HG02938 (cell line): ENCODE measurements at regions not wholly inside any gene's neighbourhood (a gene's known extent, or its start where the extent isn't known, plus 50 kb on each side); places are given as distances from the start of the nearest gene placed in this dataset.
"Not testable (repeated sequence)": the region's sequence is repeated elsewhere in the genome, so short reads cannot be mapped to it uniquely, and the experiment has no call there.

ENCODE experiments used
- ATAC-seq: cut with Tn5 transposase; IDR thresholded peaks from one replicate; pipeline ENCODE4 v1.9.1; 2021; ENCODE audit warnings: mild to moderate bottlenecking, moderate library complexity; ENCODE audit not compliant: unreplicated experiment

- ATAC-seq, result no peak
These were observed 224.5 kb upstream of the TAPT1 start for GRCh38 chr4:16450724-16451123.

- no peak for ATAC-seq
These were observed 223.8 kb upstream of the TAPT1 start for GRCh38 chr4:16450031-16450430.

- ATAC-seq, result no peak
These were observed 223.1 kb upstream of the TAPT1 start for GRCh38 chr4:16449406-16449805.

- ATAC-seq, result no peak
These were observed 222.1 kb upstream of the TAPT1 start for GRCh38 chr4:16448241-16448840.

- ATAC-seq, result peak; percentile 83
These were observed 217.3 kb upstream of the TAPT1 start for GRCh38 chr4:16443504-16444088.

GRCh38 chr4:16442296-16442695, 216.0 kb upstream of the TAPT1 start:
- ATAC-seq, result no peak

- ATAC-seq, result no peak
These were observed 213.5 kb upstream of the TAPT1 start for GRCh38 chr4:16439768-16440167.

GRCh38 chr4:16438986-16439385, 212.7 kb upstream of the TAPT1 start:
- no peak for ATAC-seq

GRCh38 chr4:16437836-16438235, 211.6 kb upstream of the TAPT1 start:
- no peak for ATAC-seq

- no peak for ATAC-seq
These were observed 205.6 kb upstream of the TAPT1 start for GRCh38 chr4:16431866-16432265.

GRCh38 chr4:16418814-16419213, 192.5 kb upstream of the TAPT1 start:
- no peak for ATAC-seq

GRCh38 chr4:16417198-16417597, 190.9 kb upstream of the TAPT1 start:
- ATAC-seq, result no peak

GRCh38 chr4:16416601-16417000, 190.3 kb upstream of the TAPT1 start:
- ATAC-seq, result no peak

GRCh38 chr4:16415751-16416150, 189.5 kb upstream of the TAPT1 start:
- no peak for ATAC-seq

- no peak for ATAC-seq
These were observed 187.7 kb upstream of the TAPT1 start for GRCh38 chr4:16413814-16414555.

- no peak for ATAC-seq
These were observed 185.3 kb upstream of the TAPT1 start for GRCh38 chr4:16411501-16412085.

- ATAC-seq, result not testable (repeated sequence)
These were observed 166.9 kb upstream of the TAPT1 start for GRCh38 chr4:16393216-16393615.

- ATAC-seq, result no peak
These were observed 164.9 kb upstream of the TAPT1 start for GRCh38 chr4:16391196-16391595.

GRCh38 chr4:16387448-16387847, 161.2 kb upstream of the TAPT1 start:
- ATAC-seq, result no peak

GRCh38 chr4:16386711-16387320, 160.5 kb upstream of the TAPT1 start:
- ATAC-seq, result no peak

- no peak for ATAC-seq
These were observed 158.3 kb upstream of the TAPT1 start for GRCh38 chr4:16384576-16384975.

GRCh38 chr4:16382571-16382970, 156.3 kb upstream of the TAPT1 start:
- ATAC-seq, result no peak
